Trophoblast cell (in vitro differentiated cells and primary cell): ENCODE measurements at regions not wholly inside any gene's neighbourhood (a gene's known extent, or its start where the extent isn't known, plus 50 kb on each side); places are given as distances from the start of the nearest gene placed in this dataset.
A peak's percentile ranks its signal among the peaks of the same experiment; 100 is the strongest.

Experiments used
- DNase-seq, 2 donors: peaks; one replicate each; pipeline ENCODE4 v3.0.0-alpha.2; 2016
- H2AFZ ChIP-seq: 2 replicates; pipeline ENCODE4 v1.6.1; 2013; ENCODE audit warnings: low read length, moderate library complexity, mild to moderate bottlenecking; ENCODE audit not compliant: insufficient read depth, poor library complexity
- H2AK5ac ChIP-seq: 2 replicates; pipeline ENCODE4 v1.6.1; 2013; ENCODE audit warnings: mild to moderate bottlenecking, low read length
- H2BK120ac ChIP-seq: 2 replicates; pipeline ENCODE4 v1.6.1; 2013; ENCODE audit warnings: low read length, mild to moderate bottlenecking, moderate library complexity; ENCODE audit not compliant: insufficient read depth, poor library complexity
- H2BK12ac ChIP-seq: 2 replicates; pipeline ENCODE4 v1.6.1; 2013; ENCODE audit warnings: mild to moderate bottlenecking, low read length, moderate library complexity
- H2BK5ac ChIP-seq: 2 replicates; pipeline ENCODE4 v1.6.1; 2013; ENCODE audit warnings: low read length, low read depth, moderate library complexity, mild to moderate bottlenecking; ENCODE audit not compliant: poor library complexity
- H3K14ac ChIP-seq: 2 replicates; pipeline ENCODE4 v1.6.1; 2013; ENCODE audit warnings: mild to moderate bottlenecking, low read length
- H3K18ac ChIP-seq: 2 replicates; pipeline ENCODE4 v1.6.1; 2013; ENCODE audit warnings: mild to moderate bottlenecking, low read length
- H3K23ac ChIP-seq: 2 replicates; pipeline ENCODE4 v1.6.1; 2013; ENCODE audit warnings: low read length
- H3K27ac ChIP-seq: 2 replicates; pipeline ENCODE4 v1.5.1; 2013; ENCODE audit warnings: low read depth, mild to moderate bottlenecking, inconsistent platforms, low read length, moderate library complexity
- H3K27me3 ChIP-seq: 2 replicates; pipeline ENCODE4 v1.6.1; 2013; ENCODE audit warnings: inconsistent platforms, mild to moderate bottlenecking, low read length, moderate library complexity; ENCODE audit not compliant: insufficient read depth
- H3K36me3 ChIP-seq, 2 experiments: 1 replicate in 1 of 2; 2 replicates in 1 of 2; pipeline ENCODE4 v1.6.1; 2013; ENCODE audit warnings: low read length in 2 of 2, mild to moderate bottlenecking in 2 of 2, moderate library complexity in 1 of 2; ENCODE audit not compliant: insufficient read depth in 2 of 2, control insufficient read depth in 1 of 2
- H3K4ac ChIP-seq: 2 replicates; pipeline ENCODE4 v1.6.1; 2013; ENCODE audit warnings: low read depth, mild to moderate bottlenecking, low read length, moderate library complexity
- H3K4me1 ChIP-seq, 2 experiments: 1 replicate in 1 of 2; 2 replicates in 1 of 2; pipeline ENCODE4 v1.6.1; 2013; ENCODE audit warnings: low read length in 2 of 2, mild to moderate bottlenecking in 2 of 2, moderate library complexity in 1 of 2; ENCODE audit not compliant: insufficient read depth in 2 of 2, control insufficient read depth in 1 of 2
- H3K4me2 ChIP-seq: 2 replicates; pipeline ENCODE4 v1.6.1; 2013; ENCODE audit warnings: inconsistent platforms, mild to moderate bottlenecking, low read length, moderate library complexity
- H3K4me3 ChIP-seq: 2 replicates; pipeline ENCODE4 v1.5.1; 2013; ENCODE audit warnings: mild to moderate bottlenecking, low read depth, low read length, inconsistent platforms
- H3K79me1 ChIP-seq: one replicate; pipeline ENCODE4 v1.6.1; 2013; ENCODE audit warnings: low read length
- H3K79me2 ChIP-seq: 2 replicates; pipeline ENCODE4 v1.6.1; 2013; ENCODE audit warnings: low read length, mild to moderate bottlenecking; ENCODE audit not compliant: control insufficient read depth, insufficient read depth, poor library complexity
- H3K9ac ChIP-seq: 2 replicates; pipeline ENCODE4 v1.6.1; 2013; ENCODE audit warnings: mild to moderate bottlenecking, low read length
- H3K9me3 ChIP-seq: 2 replicates; pipeline ENCODE4 v1.6.1; 2013; ENCODE audit warnings: low read depth, mild to moderate bottlenecking, control low read depth, inconsistent platforms, low read length; ENCODE audit not compliant: insufficient read depth
- H4K12ac ChIP-seq: 2 replicates; pipeline ENCODE4 v1.6.1; 2013; ENCODE audit warnings: low read depth, mild to moderate bottlenecking, low read length, moderate library complexity
- H4K8ac ChIP-seq: 2 replicates; pipeline ENCODE4 v1.6.1; 2013; ENCODE audit warnings: low read depth, mild to moderate bottlenecking, low read length, moderate library complexity
- H4K91ac ChIP-seq: one replicate; pipeline ENCODE4 v1.6.1; 2013; ENCODE audit warnings: low read depth, mild to moderate bottlenecking, low read length, moderate library complexity
- WGBS: extraction: QIAGEN DNeasy Blood & Tissue Kit; methylation state at CpG from one replicate; pipeline ENCODE4 v1.1.7; 2013; ENCODE audit warnings: missing lambda C conversion rate; ENCODE audit not compliant: insufficient read length, insufficient coverage; ENCODE audit errors: extremely low coverage; 5-methylcytosine and 5-hydroxymethylcytosine counted together

DNA sequence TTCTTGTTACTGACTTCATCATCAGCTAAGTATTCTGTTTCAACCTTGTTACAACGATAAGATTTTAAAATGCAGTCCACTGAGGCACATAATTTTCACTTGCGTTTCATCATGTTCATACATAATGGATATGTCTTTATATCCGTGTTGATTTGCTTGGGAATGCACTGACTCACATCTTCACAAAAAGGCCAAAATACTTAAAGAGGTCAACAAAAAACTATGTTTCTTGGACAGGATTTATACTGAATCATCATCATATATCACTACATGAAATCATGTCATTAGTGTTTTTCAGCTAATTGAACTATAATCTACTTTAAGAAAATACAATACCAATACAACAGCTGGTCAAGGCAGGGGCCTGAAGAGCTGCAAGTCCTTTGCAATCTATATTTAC is 324.5 kb upstream of the KLF6 start:
- no peaks in the 10 kb centered on the region for H3K79me1 ChIP-seq
- no peak overlapping the region for H2BK120ac ChIP-seq
- H3K4me3 ChIP-seq: no peak overlapping the region
- no peak overlapping the region for H4K8ac ChIP-seq
- H3K4me2 ChIP-seq: no peak overlapping the region
- H3K79me2 ChIP-seq: no peaks in the 10 kb centered on the region
- H3K36me3 ChIP-seq: no peaks in the 10 kb centered on the region
- H2AK5ac ChIP-seq: no peak overlapping the region
- H2AFZ ChIP-seq: no peak overlapping the region
- no peaks in the 10 kb centered on the region for H3K27me3 ChIP-seq
- no peak overlapping the region for H3K18ac ChIP-seq
- no CpG with 5 or more reads among the region's 3 CpGs for WGBS
- no peaks in the 10 kb centered on the region for H3K9me3 ChIP-seq
- no peak overlapping the region for H4K12ac ChIP-seq
- H3K27ac ChIP-seq: no peak overlapping the region
- no peak overlapping the region for H2BK12ac ChIP-seq
- H3K14ac ChIP-seq: no peak overlapping the region
- no peak overlapping the region for H4K91ac ChIP-seq
- no peak overlapping the region for H3K4ac ChIP-seq
- H3K23ac ChIP-seq: no peak overlapping the region
- H2BK5ac ChIP-seq: no peak overlapping the region
- no peaks in the 10 kb centered on the region for H3K4me1 ChIP-seq
- H3K9ac ChIP-seq: no peak overlapping the region
- no peak for DNase-seq

DNA sequence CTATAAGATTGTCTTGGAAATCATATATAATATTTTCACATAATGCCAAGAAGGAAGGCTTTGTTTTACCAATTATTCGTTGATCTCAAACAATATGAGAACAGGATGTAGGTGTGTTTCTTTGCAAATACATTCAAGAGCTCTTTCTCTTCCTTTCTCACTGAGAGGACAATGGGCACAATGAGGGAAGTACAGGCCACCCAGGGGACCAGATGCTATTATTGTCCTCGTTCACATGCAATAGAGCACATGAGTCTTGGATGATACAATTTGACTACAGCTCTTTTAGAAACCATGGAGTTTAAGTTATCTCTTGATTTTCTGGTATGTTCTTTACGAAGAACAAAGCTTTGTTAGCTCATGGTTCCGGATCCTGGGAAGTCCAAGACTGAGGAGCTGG is 323.7 kb upstream of the KLF6 start:
- Histone ChIP-seq H3K9ac (no peak overlapping the region), H3K4ac (no peak overlapping the region), H3K79me2 (no peaks in the 10 kb centered on the region), H2BK5ac (no peak overlapping the region), H3K4me2 (no peak overlapping the region), H3K4me3 (no peak overlapping the region), H2BK120ac (no peak overlapping the region), H4K8ac (no peak overlapping the region), H3K23ac (no peak overlapping the region), H3K27me3 (no peaks in the 10 kb centered on the region), H2BK12ac (no peak overlapping the region), H3K36me3 (no peaks in the 10 kb centered on the region), H3K9me3 (no peaks in the 10 kb centered on the region), H3K14ac (no peak overlapping the region), H2AK5ac (no peak overlapping the region), H3K27ac (no peak overlapping the region), H3K18ac (no peak overlapping the region), H4K12ac (no peak overlapping the region), H3K79me1 (no peaks in the 10 kb centered on the region), H2AFZ (no peak overlapping the region), H4K91ac (no peak overlapping the region), H3K4me1 (no peaks in the 10 kb centered on the region)
- no CpG with 5 or more reads among the region's 4 CpGs for WGBS
- no peak for DNase-seq

DNA sequence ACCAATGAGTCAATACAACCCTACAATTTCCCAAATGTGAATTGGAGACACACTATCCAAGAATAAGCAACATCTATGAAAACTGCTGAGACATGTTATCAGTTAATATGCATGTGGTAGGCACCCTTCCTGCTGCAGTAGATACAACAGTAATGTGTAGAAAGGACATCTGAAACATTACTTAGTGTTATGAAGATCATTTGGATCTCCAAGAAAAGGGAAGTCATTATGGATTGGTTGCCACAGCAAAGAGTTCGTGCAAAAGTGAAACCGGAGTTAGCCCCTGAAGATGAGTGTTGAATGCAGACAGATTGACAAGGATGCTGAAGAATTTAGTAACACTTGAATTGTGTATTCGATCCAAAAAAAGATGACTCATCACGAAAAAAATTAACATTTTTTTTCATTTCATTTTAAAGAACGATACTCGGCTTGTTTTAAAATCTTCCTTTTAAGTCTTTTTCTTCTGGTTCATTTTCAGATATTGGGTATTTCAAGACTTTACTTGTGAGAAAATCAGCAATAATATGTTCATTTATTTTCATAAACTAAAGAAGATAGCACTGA is 322.4 kb upstream of the KLF6 start:
- DNase-seq: peak in 1 of 2 donors; percentile 7
- Histone ChIP-seq H3K27ac (no peak overlapping the region), H2BK120ac (no peak overlapping the region), H3K4me2 (no peak overlapping the region), H2AFZ (no peak overlapping the region), H4K12ac (no peak overlapping the region), H2AK5ac (no peak overlapping the region), H3K4ac (no peak overlapping the region), H3K27me3 (no peaks in the 10 kb centered on the region), H3K4me1 (no peaks in the 10 kb centered on the region), H3K79me2 (no peaks in the 10 kb centered on the region), H3K14ac (no peak overlapping the region), H3K36me3 (no peaks in the 10 kb centered on the region), H3K18ac (no peak overlapping the region), H3K4me3 (no peak overlapping the region), H3K9ac (no peak overlapping the region), H2BK12ac (no peak overlapping the region), H2BK5ac (no peak overlapping the region), H4K8ac (no peak overlapping the region), H4K91ac (no peak overlapping the region), H3K23ac (no peak overlapping the region), H3K9me3 (no peaks in the 10 kb centered on the region), H3K79me1 (no peaks in the 10 kb centered on the region)
- no CpG with 5 or more reads among the region's 6 CpGs for WGBS

DNA sequence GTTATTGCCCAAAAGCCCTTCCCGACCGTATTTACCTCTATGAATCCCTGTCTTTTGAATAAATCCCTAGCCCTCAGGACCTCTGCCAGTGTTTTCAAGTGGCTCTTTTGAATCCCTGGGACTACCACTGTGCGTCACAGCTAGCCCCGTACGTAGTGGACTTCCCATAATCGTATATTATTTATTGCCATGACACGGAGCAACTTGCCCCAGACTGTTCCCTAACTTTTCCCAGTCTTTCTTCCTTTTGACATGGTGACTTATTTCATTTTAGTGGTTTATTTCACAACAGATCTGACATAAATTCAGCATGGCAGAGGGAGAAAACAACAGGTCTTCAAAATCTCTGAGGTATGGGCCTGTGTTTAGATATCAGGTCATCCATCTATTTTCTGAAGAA is 318.6 kb upstream of the KLF6 start:
- Histone ChIP-seq H3K79me1 (no peaks in the 10 kb centered on the region), H3K14ac (no peak overlapping the region), H4K91ac (no peak overlapping the region), H3K79me2 (no peaks in the 10 kb centered on the region), H3K18ac (no peak overlapping the region), H3K9me3 (no peaks in the 10 kb centered on the region), H2BK5ac (no peak overlapping the region), H2AFZ (peak overlapping the region; percentile 6), H3K27me3 (no peaks in the 10 kb centered on the region), H2BK120ac (no peak overlapping the region), H3K4me2 (no peak overlapping the region), H2AK5ac (no peak overlapping the region), H4K8ac (no peak overlapping the region), H3K27ac (no peak overlapping the region), H3K4me3 (no peak overlapping the region), H3K36me3 (no peaks in the 10 kb centered on the region), H3K23ac (no peak overlapping the region), H3K4ac (no peak overlapping the region), H4K12ac (no peak overlapping the region), H3K4me1 (no peaks in the 10 kb centered on the region), H3K9ac (no peak overlapping the region), H2BK12ac (no peak overlapping the region)
- WGBS: no CpG with 5 or more reads among the region's 7 CpGs
- peak in 1 of 2 donors; percentile 14 for DNase-seq
